ENCODE measurements at regions not wholly inside any gene's neighbourhood (a gene's known extent, or its start where the extent isn't known, plus 50 kb on each side); places are given as distances from the start of the nearest gene placed in this dataset.
"Not testable (repeated sequence)": the region's sequence is repeated elsewhere in the genome, so short reads cannot be mapped to it uniquely, and the experiment has no call there.

GRCh38 chr4:98828801-98829200, 100.1 kb downstream of the EIF4E start:
- DNase-seq (ENCODE audit: low read depth in 2 of 2, low spot score in 1 of 2) = no peak

DNA sequence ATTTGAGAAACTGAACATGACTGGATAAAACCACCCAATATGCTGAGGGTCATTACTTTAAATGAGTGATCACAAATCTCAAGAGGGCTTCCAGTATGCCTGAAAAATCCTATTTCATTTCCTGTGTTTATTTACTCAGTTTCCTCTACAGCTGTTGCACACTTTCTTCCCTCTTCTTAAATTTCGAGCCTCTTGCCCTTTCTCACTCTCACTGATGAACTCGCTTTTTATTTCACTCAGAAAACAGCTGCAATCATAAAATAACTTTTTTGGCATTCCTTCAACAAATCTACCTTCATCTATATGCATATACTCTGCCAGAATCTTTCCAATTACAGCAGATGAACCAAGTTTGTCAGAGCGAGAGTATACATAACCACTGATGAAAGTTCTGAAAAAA, 101.3 kb downstream of the EIF4E start:
- DNase-seq (ENCODE audit: low read depth in 2 of 2, low spot score in 1 of 2) = no peak

GRCh38 chr4:98822144-98822543, 106.8 kb downstream of the EIF4E start:
- no peak for DNase-seq (ENCODE audit: low read depth in 2 of 2, low spot score in 1 of 2)

DNA sequence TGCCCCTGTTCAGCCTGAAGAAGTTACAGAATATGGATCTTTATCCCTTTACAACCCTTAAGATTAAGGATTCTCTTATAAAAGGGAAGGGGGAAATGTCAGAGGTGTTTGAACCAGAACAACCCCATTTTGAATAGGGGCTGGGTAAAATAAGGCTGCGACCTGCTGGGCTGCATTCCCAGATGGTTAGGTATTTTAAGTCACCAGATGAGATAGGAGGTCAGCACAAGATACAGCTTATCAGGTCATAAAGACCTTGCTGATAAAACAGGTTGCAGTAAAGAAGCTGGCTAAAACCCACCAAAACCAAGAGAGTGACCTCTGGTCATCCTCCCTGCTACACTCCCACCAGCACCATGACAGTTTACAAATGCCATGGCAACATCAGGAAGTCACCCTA, 110.8 kb downstream of the EIF4E start:
- not testable (repeated sequence) for DNase-seq (ENCODE audit: low read depth in 2 of 2, low spot score in 1 of 2)

- no peak for DNase-seq (ENCODE audit: low read depth in 2 of 2, low spot score in 1 of 2)
Observed at GRCh38 chr4:98816816-98817215, 112.1 kb downstream of the EIF4E start.

DNA sequence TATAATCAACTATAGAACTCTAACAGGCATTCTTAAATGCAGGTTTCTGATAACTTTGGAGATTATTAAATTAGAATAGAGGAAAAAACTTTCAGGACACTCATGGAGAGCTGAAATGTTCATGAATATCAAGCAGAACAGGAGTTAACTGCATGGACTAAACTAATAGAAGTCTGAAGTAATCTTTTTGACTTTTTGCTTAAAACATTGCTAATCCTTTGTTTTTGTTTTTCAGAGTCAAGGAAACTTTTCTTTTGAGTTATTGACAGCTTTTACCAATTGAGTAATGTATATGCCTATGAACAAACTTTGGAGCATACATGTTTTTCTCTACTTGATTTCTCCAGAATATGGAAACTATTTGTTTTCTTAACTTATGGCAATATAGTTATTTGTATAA, 112.5 kb downstream of the EIF4E start:
- no peak for DNase-seq (ENCODE audit: low read depth in 2 of 2, low spot score in 1 of 2)

GRCh38 chr4:98804403-98804802, 124.5 kb downstream of the EIF4E start:
- no peak for DNase-seq (ENCODE audit: low read depth in 2 of 2, low spot score in 1 of 2)

- no peak for DNase-seq (ENCODE audit: low read depth in 2 of 2, low spot score in 1 of 2)
Observed at GRCh38 chr4:98803251-98803650, 125.7 kb downstream of the EIF4E start.

- DNase-seq (ENCODE audit: low read depth in 2 of 2, low spot score in 1 of 2) = no peak
Observed at GRCh38 chr4:98802770-98803198, 126.1 kb downstream of the EIF4E start.

DNA sequence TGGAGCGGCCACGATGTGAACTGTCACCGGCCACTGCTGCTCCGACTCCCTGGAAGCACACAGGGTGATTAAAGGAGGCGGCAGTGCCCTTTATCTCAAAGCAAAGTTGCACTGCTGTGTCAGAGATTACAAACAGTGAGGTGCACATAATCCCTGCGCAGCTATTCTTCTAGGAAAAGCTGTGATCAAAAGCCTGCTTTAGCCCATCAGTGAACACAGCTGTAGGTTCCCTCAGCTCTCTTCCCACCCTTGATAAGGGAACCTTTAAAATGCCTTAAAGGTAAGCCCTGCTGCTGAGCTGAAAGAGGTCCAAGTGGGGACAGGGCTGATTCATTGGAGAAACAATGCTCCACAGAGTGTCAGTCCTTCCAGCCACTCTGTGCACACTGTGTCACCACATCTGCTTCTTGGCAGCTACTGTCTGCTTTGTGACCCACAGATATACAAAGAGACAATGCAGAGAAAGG, 127.6 kb downstream of the EIF4E start:
- no peak for DNase-seq (ENCODE audit: low read depth in 2 of 2, low spot score in 1 of 2)

DNA sequence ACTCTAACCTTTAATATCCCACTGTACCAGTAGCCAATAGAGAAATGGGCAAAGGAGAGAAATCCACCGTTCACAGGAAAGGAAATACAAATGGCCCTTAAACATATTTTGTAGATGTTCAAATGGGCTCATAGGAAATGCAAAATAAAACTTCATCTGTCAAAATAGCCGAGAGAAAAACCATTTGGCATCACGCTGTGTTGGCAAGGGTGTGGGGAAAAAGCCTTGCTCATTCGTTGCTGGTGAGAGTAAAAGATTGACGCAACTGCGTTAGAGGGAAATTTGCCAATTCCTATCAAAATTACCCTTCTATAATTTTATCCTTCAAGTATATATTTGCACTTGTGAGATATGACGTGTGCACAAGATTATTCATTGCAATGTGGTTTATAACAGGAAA, 131.9 kb downstream of the EIF4E start:
- DNase-seq (ENCODE audit: low read depth in 2 of 2, low spot score in 1 of 2) = no peak

DNA sequence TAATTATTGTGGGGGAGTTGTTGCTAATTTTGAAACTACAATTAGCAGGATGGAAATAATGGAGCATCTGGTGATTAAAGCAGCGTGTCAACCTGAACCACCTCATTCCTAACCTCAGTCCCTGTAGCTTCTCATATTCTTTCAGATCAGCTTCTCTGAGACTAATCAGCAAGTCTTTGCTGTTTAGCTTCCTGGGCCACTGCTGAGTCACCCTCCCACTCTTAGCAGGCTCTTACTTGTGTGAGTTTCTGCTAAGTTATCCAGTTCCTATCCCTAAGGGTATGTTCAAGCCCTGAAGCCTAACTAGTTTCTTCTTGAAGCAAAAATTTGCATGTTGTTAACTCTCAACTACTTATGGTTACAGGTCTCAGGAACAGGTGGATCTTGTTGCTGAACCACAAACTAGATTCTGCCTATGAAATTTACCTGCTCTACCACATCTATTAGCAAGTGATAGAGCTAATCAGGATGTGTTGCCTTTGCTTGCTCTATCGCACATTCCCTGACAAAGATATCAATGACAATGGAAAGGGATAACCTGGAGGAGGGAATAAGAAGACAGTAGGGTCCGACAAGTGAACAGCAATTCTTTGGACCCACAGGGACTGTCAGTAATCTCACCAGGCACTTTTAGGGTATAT, 134.2 kb downstream of the EIF4E start:
- peak in 1 of 2 donors; percentile 1 for DNase-seq (ENCODE audit: low read depth in 2 of 2, low spot score in 1 of 2)

- no peak for DNase-seq (ENCODE audit: low read depth in 2 of 2, low spot score in 1 of 2)
Observed at GRCh38 chr4:98793658-98794057, 135.2 kb upstream of the TSPAN5 start.

GRCh38 chr4:98786866-98787265, 128.5 kb upstream of the TSPAN5 start:
- DNase-seq (ENCODE audit: low read depth in 2 of 2, low spot score in 1 of 2) = no peak

DNA sequence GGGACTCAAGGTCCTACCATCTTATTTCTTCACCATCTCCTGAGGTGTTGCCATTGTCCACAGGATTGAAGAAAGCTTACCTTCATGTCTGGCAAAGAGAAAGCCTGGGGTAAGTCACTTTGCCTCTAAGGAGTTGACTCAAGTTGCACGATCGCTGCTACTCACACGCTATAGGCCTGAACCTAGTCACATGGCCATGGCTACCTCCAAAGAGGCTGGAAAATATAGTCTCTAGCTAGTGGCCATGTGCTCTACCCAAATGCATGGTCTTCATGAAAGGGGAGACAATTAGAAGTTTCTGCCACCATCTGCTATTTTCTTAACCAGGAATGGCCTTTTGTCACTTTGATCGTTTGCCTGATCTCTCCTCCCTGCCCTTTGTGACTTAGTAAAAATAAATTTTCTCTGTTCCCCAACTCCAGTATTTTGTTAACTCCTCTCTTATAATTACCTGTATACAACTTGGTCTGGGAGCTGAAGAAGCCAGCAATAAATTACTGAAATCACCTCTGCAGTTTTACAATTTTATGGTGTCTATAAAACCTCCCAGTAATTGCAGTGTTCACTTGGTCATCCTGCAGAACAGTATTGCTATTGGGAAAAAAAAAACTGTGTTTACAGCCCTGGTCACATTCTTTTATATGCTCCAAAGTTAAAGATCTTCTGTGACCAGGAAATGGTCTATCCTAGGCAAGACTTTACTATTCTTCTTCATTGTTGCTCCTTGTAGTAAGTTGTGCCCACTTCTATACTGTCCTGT, 126.7 kb upstream of the TSPAN5 start:
- DNase-seq (ENCODE audit: low read depth in 2 of 2, low spot score in 1 of 2) = no peak

GRCh38 chr4:98781641-98782357, 123.4 kb upstream of the TSPAN5 start:
- DNase-seq (ENCODE audit: low read depth in 2 of 2, low spot score in 1 of 2) = no peak

DNA sequence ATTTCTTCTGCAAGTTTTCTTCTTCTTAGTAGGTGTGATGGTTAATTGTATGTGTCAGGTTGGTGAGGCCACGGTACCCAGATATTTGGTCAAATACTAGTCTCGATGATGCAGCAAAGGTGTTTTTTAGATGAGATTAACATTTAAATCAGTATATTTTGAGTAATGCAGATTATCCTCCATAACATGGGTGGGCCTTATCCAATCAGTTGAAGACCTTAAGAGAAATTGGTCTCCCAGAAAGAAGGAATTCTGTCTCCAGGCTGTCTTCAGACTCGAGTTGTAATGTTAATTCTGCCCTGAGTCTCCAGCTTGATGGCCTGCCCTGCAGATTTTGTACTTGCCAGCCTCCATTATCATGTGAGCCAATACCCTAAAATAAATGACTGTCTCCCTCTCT, 122.5 kb upstream of the TSPAN5 start:
- no peak for DNase-seq (ENCODE audit: low read depth in 2 of 2, low spot score in 1 of 2)

- DNase-seq (ENCODE audit: low read depth in 2 of 2, low spot score in 1 of 2) = no peak
Observed at GRCh38 chr4:98779088-98779487, 120.7 kb upstream of the TSPAN5 start.

DNA sequence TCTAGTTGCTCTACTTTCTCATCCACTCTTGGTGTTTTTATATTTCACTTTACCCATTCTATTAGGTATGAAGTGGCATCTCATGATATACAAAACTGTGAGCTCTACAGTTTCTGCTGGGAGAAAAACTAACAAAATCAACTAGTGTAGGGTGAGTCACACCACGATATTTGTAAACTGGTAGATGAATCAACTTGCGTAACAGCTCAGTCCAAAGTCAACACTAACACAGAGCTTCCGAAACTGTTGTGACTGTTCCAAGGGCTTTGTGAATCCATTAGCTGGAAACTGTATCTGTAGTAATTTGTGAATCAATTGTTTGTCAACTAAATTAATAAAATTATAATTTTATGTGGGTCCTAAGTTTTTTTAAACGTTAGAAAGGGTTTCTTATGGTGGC, 119.8 kb upstream of the TSPAN5 start:
- no peak for DNase-seq (ENCODE audit: low read depth in 2 of 2, low spot score in 1 of 2)

GRCh38 chr4:98775672-98776071, 117.3 kb upstream of the TSPAN5 start:
- DNase-seq (ENCODE audit: low read depth in 2 of 2, low spot score in 1 of 2) = no peak

DNA sequence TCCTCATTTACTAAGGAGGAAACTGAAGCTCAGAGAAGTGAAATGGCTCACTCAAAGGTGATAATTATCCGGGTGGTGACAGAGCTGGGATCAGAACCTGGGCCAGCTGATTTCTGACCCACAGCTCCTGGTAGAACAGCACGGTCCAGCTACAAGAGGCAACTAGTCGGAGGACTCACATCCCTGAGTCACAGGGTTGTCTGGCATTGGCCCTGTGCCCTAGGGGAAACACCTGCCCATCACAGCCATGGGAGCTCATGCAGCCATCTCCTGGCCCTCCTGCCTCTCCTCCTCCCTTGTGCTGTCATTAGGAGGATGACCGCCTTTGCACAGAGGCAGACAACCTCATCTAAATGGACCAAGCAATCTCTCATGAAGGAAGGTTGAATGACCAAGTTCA, 115.2 kb upstream of the TSPAN5 start:
- DNase-seq (ENCODE audit: low read depth in 2 of 2, low spot score in 1 of 2) = no peak

DNA sequence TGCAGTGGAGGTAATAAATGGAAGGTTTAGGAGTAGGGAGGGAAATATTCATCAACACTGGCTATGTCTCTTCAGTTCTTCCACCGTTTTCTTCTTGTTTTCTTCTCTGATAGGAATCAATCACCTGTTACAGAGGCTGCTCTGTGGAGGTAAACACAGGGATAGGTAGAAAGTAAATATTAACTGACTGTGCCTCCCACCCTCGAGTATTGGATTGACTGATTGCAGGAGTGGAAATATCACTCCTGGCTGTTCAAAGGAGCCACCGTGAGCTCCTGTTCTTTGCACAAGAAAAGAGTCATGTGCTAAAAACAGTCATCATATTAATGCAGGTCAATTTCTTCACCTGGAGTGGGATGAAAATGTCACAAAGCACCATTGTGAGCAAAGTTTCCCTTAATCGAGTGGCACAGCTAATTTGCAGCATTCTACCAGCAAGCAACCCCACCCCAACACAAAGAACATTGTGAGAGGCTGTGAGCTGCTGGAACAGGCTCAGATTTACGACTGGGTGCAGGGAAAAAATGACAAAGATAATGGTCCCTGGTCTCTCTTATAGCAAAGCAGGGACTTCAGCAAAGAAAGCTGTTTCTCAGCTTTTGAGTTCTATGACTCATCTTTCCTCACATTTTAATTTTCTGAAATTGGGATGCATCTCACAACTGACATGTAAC, 113.7 kb upstream of the TSPAN5 start:
- no peak for DNase-seq (ENCODE audit: low read depth in 2 of 2, low spot score in 1 of 2)

Data from stimulated activated CD8-positive, alpha-beta memory T cell treated with anti-CD3 and anti-CD28 coated beads, Interleukin-4, amount 100 ng/mL, for 4 hours (primary cell).